ENCODE measurements at regions not wholly inside any gene's neighbourhood (a gene's known extent, or its start where the extent isn't known, plus 50 kb on each side); places are given as distances from the start of the nearest gene placed in this dataset.

- no peak for ATAC-seq (ENCODE audit: insufficient read depth, low read depth)
- no peak for DNase-seq
- no peaks in the 10 kb centered on the region for H3K27me3 ChIP-seq (ENCODE audit: insufficient read depth, low read length, poor library complexity)
- no peaks in the 10 kb centered on the region for H3K36me3 ChIP-seq (ENCODE audit: insufficient read depth, low read length)
- H3K4me3 ChIP-seq (ENCODE audit: low read depth in 1 of 2, low read length in 2 of 2) = no peak overlapping the region
- H3K9ac ChIP-seq (ENCODE audit: low read depth, low read length) = no peak overlapping the region
- no peaks in the 10 kb centered on the region for H4K20me1 ChIP-seq (ENCODE audit: insufficient read depth, low read length)
- no peak overlapping the region for H3K27ac ChIP-seq (ENCODE audit: low read length)
- H3K4me1 ChIP-seq (ENCODE audit: insufficient read depth, low read length) = no peaks in the 10 kb centered on the region
- TF ChIP-seq CTCF (IDR thresholded peaks at IDR 0.05; ENCODE audit: borderline replicate concordance, extremely low read depth, low read length, poor library complexity, severe bottlenecking) (no peak), EZH2 (IDR thresholded peaks at IDR 0.05; ENCODE audit: borderline replicate concordance, low read depth, low read length, severe bottlenecking) (no peak)
- no peak overlapping the region for H2AFZ ChIP-seq (ENCODE audit: low read depth, low read length)
- no peaks in the 10 kb centered on the region for H3K9me3 ChIP-seq (ENCODE audit: insufficient read depth, low read length, severe bottlenecking)
- no peaks in the 10 kb centered on the region for H3K79me2 ChIP-seq (ENCODE audit: insufficient read depth, low read length)
- no peak overlapping the region for H3K4me2 ChIP-seq (ENCODE audit: insufficient read depth, low read length)
Observed at GRCh38 chr14:66119606-66120231, 366.5 kb upstream of the CCDC196 start.

GRCh38 chr14:66120402-66120801 lies 365.8 kb upstream of the CCDC196 start:
- H3K9me3 ChIP-seq (ENCODE audit: insufficient read depth, low read length, severe bottlenecking) = no peaks in the 10 kb centered on the region
- no peaks in the 10 kb centered on the region for H3K79me2 ChIP-seq (ENCODE audit: insufficient read depth, low read length)
- ATAC-seq (ENCODE audit: insufficient read depth, low read depth) = no peak
- H4K20me1 ChIP-seq (ENCODE audit: insufficient read depth, low read length) = no peaks in the 10 kb centered on the region
- TF ChIP-seq CTCF (IDR thresholded peaks at IDR 0.05; ENCODE audit: borderline replicate concordance, extremely low read depth, low read length, poor library complexity, severe bottlenecking) (no peak), EZH2 (IDR thresholded peaks at IDR 0.05; ENCODE audit: borderline replicate concordance, low read depth, low read length, severe bottlenecking) (no peak)
- H3K27ac ChIP-seq (ENCODE audit: low read length) = no peak overlapping the region
- no peak overlapping the region for H3K9ac ChIP-seq (ENCODE audit: low read depth, low read length)
- no peaks in the 10 kb centered on the region for H3K4me1 ChIP-seq (ENCODE audit: insufficient read depth, low read length)
- DNase-seq = no peak
- no peak overlapping the region for H3K4me3 ChIP-seq (ENCODE audit: low read depth in 1 of 2, low read length in 2 of 2)
- H3K36me3 ChIP-seq (ENCODE audit: insufficient read depth, low read length) = no peaks in the 10 kb centered on the region
- H3K4me2 ChIP-seq (ENCODE audit: insufficient read depth, low read length) = no peak overlapping the region
- H3K27me3 ChIP-seq (ENCODE audit: insufficient read depth, low read length, poor library complexity) = no peaks in the 10 kb centered on the region
- no peak overlapping the region for H2AFZ ChIP-seq (ENCODE audit: low read depth, low read length)

GRCh38 chr14:66121859-66122258 lies 364.3 kb upstream of the CCDC196 start:
- TF ChIP-seq CTCF (IDR thresholded peaks at IDR 0.05; ENCODE audit: borderline replicate concordance, extremely low read depth, low read length, poor library complexity, severe bottlenecking) (peak; percentile 15), EZH2 (IDR thresholded peaks at IDR 0.05; ENCODE audit: borderline replicate concordance, low read depth, low read length, severe bottlenecking) (no peak)
- H2AFZ ChIP-seq (ENCODE audit: low read depth, low read length) = no peak overlapping the region
- ATAC-seq (ENCODE audit: insufficient read depth, low read depth) = no peak

More at GRCh38 chr14:66121859-66122258, 364.3 kb upstream of the CCDC196 start:
- H3K27me3 ChIP-seq (ENCODE audit: insufficient read depth, low read length, poor library complexity) = no peaks in the 10 kb centered on the region
- H3K4me3 ChIP-seq (ENCODE audit: low read depth in 1 of 2, low read length in 2 of 2) = no peak overlapping the region
- H4K20me1 ChIP-seq (ENCODE audit: insufficient read depth, low read length) = no peaks in the 10 kb centered on the region
- H3K36me3 ChIP-seq (ENCODE audit: insufficient read depth, low read length) = no peaks in the 10 kb centered on the region
- no peaks in the 10 kb centered on the region for H3K9me3 ChIP-seq (ENCODE audit: insufficient read depth, low read length, severe bottlenecking)
- H3K4me1 ChIP-seq (ENCODE audit: insufficient read depth, low read length) = no peaks in the 10 kb centered on the region
- DNase-seq = no peak
- no peak overlapping the region for H3K27ac ChIP-seq (ENCODE audit: low read length)
- no peak overlapping the region for H3K4me2 ChIP-seq (ENCODE audit: insufficient read depth, low read length)
- H3K9ac ChIP-seq (ENCODE audit: low read depth, low read length) = no peak overlapping the region
- no peaks in the 10 kb centered on the region for H3K79me2 ChIP-seq (ENCODE audit: insufficient read depth, low read length)
